Fibroblast of pulmonary artery (primary cell): ENCODE measurements at regions not wholly inside any gene's neighbourhood (a gene's known extent, or its start where the extent isn't known, plus 50 kb on each side); places are given as distances from the start of the nearest gene placed in this dataset.

Experiments
- DNase-seq: peaks from one replicate; pipeline ENCODE4 v3.0.0-alpha.2; 2010; ENCODE audit warnings: low read depth
- H3K4me3 ChIP-seq: replicated peaks from 2 replicates; pipeline ENCODE4 v1.5.1; 2011; ENCODE audit warnings: low read depth, mild to moderate bottlenecking, control low read depth, low read length, moderate library complexity
- CTCF ChIP-seq: IDR thresholded peaks from 2 replicates; pipeline ENCODE4 v1.5.1; 2011; ENCODE audit warnings: mild to moderate bottlenecking, control low read depth, low read length, inconsistent platforms; ENCODE audit errors: missing control alignments

DNA sequence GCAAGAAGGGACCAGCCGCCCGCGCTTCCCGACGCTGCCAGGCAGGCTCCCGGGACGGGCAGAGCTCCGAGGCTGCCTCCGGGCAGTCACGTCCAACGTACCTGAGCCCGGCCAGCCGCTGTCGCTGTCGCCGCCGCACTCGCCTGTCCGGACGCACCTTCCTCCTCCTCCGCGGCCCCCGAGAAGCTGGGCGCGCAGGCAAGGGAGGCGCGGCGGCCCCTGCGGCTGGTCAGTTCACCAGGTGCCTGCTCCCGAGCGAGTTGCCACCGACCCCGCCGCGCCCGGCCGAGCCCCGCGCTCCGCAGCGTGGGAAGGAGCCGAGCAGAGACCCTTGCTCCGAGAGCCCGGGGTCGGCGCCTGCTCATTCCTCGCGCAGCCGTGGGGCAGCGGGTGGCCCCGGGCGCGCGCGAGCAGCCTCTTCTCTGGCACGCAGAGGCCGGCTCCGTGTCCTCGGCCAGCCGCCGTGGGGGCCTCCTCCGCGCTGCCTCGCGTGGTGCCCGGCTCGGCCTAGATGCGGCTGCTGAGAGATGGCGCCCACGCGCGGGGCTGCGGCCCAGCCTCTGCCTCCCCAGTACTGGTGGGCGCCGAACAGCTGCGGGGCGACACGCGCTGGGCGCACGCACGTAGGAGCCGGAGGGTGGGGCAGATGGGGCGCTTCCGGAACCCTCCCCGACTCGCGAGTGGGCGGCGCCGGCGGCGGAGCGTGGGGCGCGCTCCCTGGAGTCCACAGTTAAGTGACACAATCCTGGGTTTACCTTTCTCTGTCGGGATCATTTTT lies 419.4 kb downstream of the UQCRFS1 start:
- DNase-seq: no peak
- no peak for TF ChIP-seq CTCF
- H3K4me3 ChIP-seq: no peak overlapping the region

DNA sequence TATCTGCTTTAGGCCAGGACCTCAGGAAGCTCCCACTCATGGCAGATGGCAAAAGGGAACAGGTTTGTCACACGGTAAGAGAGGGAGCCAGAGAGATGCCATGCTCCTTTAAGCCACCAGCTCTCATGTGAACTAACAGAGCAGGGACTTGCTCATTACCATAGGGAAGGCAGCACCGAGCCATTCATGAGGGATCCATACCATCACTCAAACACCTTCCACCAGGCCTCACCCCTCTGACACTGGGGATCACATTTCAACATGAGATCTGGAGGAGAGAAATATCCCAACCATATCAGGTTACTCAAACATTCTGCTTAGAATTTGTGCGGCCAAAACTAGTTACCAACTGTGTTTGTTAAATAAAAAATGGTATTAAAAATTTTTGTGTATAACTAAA lies 427.0 kb downstream of the UQCRFS1 start:
- no peak for DNase-seq
- no peak for TF ChIP-seq CTCF
- no peak overlapping the region for H3K4me3 ChIP-seq

DNA sequence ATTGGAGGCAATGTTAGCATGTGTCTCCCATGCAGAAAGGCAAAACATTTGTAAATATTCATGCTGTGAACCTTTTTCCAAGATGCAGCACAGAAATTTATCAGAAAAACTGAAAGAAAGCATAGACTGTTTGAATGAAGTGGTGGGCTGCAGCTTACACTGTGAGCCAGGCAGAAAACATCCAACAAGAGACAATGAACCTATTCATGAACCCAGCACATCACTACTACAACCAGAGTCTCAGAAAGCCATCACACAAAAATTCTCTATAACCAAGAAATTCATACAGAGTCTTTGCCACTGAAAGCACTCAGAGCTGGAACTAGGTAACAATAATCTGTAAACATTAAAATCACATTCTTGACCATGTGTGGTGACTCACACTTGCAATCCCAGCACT lies 448.9 kb downstream of the UQCRFS1 start:
- no peak for DNase-seq
- no peak overlapping the region for H3K4me3 ChIP-seq
- TF ChIP-seq CTCF: no peak

- DNase-seq: no peak
- no peak for TF ChIP-seq CTCF
- no peak overlapping the region for H3K4me3 ChIP-seq
Observed at GRCh38 chr19:28746478-28746877, 466.5 kb downstream of the UQCRFS1 start.

DNA sequence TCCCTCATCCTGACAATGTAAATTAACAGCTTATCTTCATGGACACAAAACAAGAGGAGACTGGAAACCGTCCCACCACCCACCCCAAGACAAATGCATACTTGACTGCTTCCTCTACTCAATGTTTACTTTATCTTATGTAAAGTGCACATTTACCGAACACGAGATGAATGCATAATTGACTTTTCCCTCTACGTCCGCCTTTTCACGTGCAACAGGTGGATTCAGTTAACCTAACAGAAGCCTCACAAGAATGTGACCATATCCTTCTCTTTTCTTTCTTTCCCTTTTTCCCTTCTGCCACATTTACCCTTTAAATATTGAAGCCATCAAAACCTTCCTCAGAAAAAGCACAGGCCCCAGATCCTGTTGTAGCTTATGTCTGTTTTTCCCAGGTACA lies 468.0 kb downstream of the UQCRFS1 start:
- TF ChIP-seq CTCF: no peak

DNA sequence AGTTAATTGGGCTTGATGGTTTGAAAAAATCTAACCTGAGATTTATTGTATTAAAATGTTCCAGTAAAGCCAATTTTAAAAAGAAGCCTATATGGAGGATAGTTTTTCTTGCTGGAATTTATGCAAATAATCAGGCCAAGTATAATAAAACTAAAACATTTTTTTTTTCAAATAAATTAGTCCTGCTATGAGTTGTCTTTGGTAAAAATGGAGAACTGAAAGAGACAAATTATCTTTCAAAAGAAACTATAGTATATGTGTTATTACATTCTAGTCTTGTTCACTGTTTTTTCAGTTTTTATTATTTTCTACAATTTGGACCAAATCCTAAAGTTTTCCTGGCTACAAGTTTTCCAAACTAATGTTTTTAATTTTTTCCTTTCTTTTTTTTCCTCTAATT lies 468.9 kb downstream of the UQCRFS1 start:
- no peak for DNase-seq
- H3K4me3 ChIP-seq: no peak overlapping the region
- TF ChIP-seq CTCF: no peak

More for the DNA sequence above, 468.0 kb downstream of the UQCRFS1 start:
- no peak overlapping the region for H3K4me3 ChIP-seq
- DNase-seq: no peak
